Right kidney (tissue), 1 donor: ENCODE measurements at regions not wholly inside any gene's neighbourhood (a gene's known extent, or its start where the extent isn't known, plus 50 kb on each side); places are given as distances from the start of the nearest gene placed in this dataset.
"Not testable (repeated sequence)": the region's sequence is repeated elsewhere in the genome, so short reads cannot be mapped to it uniquely, and the experiment has no call there.

Source experiments
- DNase-seq: peaks from one replicate; pipeline ENCODE4 v3.0.0-alpha.2; 2016

- no peak for DNase-seq
These were observed 904.5 kb downstream of the PLA2G4A start for GRCh38 chr1:187733232-187733631.

GRCh38 chr1:187734427-187734826 is 905.7 kb downstream of the PLA2G4A start:
- DNase-seq, result no peak

- no peak for DNase-seq
These were observed 915.9 kb downstream of the PLA2G4A start for GRCh38 chr1:187744665-187745064.

- no peak for DNase-seq
These were observed 926.8 kb downstream of the PLA2G4A start for GRCh38 chr1:187755536-187755935.

DNA sequence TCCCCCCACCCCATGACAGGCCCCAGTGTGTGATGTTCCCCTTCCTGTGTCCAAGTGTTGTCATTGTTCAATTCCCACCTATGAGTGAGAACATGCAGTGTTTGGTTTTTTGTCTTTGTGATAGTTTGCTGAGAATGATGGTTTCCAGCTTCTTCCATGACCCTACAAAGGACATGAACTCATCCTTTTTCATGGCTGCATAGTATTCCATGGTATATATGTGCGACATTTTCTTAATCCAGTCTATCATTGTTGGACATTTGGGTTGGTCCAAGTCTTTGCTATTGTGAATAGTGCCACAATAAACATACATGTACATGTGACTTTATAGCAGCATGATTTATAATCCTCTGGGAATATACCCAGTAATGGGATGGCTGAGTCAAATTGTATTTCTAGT is 927.9 kb downstream of the PLA2G4A start:
- DNase-seq, result not testable (repeated sequence)

DNA sequence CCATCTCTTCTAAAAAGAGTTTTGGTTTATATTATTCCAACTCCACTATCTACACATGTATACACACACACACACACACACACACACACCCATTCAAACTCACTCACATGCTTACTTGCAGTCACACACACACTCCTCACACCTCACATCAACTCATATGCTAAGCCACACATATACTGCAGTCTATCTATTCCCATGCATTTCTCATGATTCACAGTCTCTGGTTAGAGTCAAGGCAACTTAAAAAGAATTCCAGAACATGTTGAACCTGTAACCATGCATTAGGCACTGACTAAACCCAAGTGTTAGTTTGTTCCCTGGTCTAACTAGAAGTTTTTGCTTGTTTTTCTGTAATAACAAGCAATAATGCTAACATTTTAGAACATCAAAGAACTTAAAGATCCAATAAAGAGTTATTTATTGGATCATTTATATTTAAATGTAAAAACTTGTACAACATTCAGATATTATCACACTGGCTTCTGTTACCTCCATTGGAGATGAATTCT is 931.1 kb downstream of the PLA2G4A start:
- DNase-seq, result no peak

DNA sequence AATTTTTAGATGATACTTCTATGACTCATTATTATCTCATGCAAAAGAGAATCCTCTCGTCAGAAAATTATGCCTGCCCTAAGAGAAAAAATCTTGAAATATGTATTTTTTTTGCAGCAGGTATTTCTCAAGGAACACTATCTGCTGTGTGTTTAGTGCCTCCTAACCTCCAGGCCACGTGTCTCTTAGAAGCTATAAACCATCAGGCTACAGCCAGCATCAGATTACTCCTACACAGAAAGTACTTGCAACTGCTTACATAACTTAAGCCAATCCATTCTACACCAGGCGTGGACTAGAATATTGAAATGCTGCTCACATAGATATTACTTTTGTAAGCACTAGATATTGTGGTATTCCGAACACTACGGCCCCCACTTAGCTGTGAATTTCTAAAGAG is 933.4 kb downstream of the PLA2G4A start:
- DNase-seq, result no peak

GRCh38 chr1:187763465-187763864 is 934.7 kb downstream of the PLA2G4A start:
- DNase-seq, result no peak

- no peak for DNase-seq
These were observed 935.2 kb downstream of the PLA2G4A start for GRCh38 chr1:187763976-187764375.

- no peak for DNase-seq
These were observed 942.6 kb downstream of the PLA2G4A start for GRCh38 chr1:187771396-187771795.

- no peak for DNase-seq
These were observed 944.4 kb downstream of the PLA2G4A start for GRCh38 chr1:187773168-187773567.

GRCh38 chr1:187787736-187788135 is 959.0 kb downstream of the PLA2G4A start:
- no peak for DNase-seq

DNA sequence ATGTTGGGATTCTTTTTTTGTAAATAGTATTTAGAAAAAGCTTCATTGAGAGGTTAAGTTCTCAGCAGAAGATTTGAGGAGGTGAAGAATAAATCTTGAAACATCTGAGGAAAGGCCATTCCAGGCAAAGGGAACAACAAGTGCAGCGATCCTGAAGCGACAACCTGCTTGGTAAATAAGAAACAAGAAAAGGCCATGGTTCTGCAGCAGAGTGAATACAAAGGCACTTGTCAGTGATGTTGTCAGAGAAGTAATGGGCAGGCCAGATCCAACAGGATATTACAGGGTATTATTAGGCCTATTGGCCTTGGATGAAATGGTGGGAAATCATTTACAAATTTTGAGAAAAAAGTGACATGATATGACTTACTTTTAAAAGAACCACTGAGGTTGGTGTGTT is 960.0 kb downstream of the PLA2G4A start:
- DNase-seq, result no peak

GRCh38 chr1:187790724-187791123 is 962.0 kb downstream of the PLA2G4A start:
- DNase-seq, result no peak

DNA sequence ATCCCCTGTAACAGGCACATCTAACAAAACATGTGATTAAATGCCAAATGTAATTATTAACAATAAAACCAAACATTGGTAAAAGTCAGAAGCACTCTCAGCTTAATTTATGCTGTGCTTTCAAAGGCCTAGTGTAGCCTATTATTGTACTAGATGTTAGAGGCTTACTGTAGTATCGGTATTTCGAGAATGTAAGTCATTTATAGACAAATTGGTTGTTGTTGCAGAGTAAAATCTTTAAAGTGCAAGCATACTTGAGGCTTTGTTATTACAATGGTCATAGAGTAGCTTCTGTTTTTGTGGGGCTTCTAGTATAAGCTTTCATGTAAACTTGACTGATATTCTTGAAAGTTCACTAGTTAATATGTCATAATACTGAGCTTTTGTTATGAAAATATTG is 965.8 kb downstream of the PLA2G4A start:
- no peak for DNase-seq

DNA sequence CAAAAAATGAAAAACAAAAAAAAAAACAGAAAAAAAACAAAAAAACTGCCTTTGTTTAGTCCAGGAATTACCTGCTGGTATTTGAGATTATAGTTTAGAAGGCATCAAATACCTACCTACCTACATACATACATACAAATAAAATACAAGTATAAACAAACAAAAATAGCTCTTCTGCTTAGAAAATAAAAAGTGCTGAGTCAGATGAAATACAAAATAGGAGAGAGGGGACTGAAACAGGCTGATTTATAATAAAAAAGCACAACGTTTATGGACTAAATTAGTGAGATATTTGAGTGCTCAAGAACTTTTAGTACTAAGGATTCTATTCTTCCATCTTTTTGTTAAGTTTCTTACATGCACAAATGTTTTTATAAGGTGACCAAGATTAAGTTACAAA is 980.8 kb downstream of the PLA2G4A start:
- no peak for DNase-seq

- DNase-seq, result no peak
These were observed 987.9 kb downstream of the PLA2G4A start for GRCh38 chr1:187816646-187817045.

DNA sequence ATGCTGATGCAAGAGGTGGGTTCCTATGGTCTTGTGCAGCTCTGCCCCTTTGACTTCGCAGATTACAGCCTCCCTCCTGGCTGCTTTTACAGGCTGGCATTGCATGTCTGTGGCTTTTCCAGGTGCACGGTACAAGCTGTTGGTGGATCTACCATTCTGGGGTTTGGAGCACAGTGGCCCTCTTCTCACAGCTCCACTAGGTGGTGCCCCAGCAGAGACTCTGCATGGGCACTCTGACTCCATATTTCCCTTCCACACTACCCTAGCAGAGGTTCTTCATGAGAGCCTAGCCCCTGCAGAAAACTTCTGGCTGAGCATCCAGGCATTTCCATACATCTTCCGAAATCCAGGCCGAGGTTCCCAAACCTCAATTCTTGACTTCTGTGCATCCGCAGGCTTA is 989.0 kb downstream of the PLA2G4A start:
- DNase-seq, result no peak

GRCh38 chr1:187819086-187819485 is 990.3 kb downstream of the PLA2G4A start:
- no peak for DNase-seq

DNA sequence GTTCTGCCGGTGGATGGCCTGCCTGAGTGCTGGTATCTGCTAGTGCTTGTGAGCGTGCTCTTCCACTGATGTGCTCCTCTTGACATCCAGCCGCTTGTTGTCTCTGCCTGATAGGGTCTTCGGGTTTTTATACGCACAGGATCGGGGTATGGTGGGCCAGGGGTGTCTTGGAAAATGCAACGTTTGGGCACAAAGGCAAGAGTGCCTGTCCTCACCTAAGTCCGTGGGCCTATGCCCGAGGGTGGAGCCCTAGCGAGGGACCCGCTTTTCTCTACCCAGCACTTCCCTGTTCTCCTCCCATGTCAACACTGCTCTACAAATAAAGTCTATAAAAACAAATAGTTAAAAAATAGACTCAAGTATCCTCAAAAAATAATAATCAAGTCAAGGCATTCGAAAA is 1007.8 kb downstream of the PLA2G4A start:
- DNase-seq, result no peak

- no peak for DNase-seq
These were observed 1009.0 kb downstream of the PLA2G4A start for GRCh38 chr1:187837787-187838186.

- no peak for DNase-seq
These were observed 1009.9 kb downstream of the PLA2G4A start for GRCh38 chr1:187838335-187839293.

- no peak for DNase-seq
These were observed 1011.1 kb downstream of the PLA2G4A start for GRCh38 chr1:187839873-187840272.

DNA sequence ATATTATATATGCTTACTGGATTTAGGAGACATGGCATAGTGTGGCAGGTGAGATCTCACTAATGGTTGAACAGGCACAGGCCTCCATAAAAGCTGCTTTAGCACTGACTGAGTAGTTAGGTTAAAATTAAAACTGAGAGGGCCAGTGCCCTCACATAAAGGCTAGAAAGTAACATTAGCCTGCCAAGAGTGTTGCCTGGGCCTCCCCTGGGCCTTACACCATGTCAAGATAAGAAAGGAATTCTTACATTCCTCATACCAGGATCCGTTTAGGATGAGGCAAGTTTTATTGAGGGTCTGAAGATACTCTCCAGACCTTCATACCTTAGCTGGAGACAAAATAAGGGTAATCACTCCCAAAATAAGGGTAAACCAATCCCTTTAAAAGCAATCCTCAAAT is 1011.8 kb downstream of the PLA2G4A start:
- DNase-seq, result no peak
